Endothelial cell of hepatic sinusoid (primary cell): ENCODE measurements at regions not wholly inside any gene's neighbourhood (a gene's known extent, or its start where the extent isn't known, plus 50 kb on each side); places are given as distances from the start of the nearest gene placed in this dataset.

Experiments
- in situ Hi-C: cut with HindIII; loops from 2 replicates; pipeline ENCODE4 v1.10.0; 2017; ENCODE audit warnings: low sequenced_read_pairs

- in situ Hi-C loops = no loop called here
Measured at GRCh38 chr12:91355150-91356006, 172.8 kb upstream of the DCN start.

- in situ Hi-C loops = no loop called here
Measured at GRCh38 chr12:91353266-91353665, 170.6 kb upstream of the DCN start.

DNA sequence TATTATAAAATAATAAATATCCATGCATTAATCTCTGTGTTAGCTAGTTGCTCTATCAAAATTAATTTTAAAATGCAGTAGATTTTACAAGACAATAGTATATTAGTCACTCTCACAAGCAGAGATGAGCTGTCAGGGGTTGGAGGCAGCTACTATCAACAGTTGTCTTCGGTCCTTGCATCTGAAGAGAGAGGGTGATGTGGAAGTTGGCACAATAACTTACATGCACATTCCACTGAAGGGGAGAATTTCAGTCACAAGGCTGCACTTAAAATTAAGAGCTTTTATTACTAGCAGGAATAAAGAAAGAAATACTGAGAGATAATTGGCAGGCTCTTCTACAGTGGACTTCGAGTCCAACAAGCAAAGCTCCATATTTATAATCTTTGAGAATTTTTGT lies 166.9 kb upstream of the DCN start:
- in situ Hi-C loops = no loop called here

DNA sequence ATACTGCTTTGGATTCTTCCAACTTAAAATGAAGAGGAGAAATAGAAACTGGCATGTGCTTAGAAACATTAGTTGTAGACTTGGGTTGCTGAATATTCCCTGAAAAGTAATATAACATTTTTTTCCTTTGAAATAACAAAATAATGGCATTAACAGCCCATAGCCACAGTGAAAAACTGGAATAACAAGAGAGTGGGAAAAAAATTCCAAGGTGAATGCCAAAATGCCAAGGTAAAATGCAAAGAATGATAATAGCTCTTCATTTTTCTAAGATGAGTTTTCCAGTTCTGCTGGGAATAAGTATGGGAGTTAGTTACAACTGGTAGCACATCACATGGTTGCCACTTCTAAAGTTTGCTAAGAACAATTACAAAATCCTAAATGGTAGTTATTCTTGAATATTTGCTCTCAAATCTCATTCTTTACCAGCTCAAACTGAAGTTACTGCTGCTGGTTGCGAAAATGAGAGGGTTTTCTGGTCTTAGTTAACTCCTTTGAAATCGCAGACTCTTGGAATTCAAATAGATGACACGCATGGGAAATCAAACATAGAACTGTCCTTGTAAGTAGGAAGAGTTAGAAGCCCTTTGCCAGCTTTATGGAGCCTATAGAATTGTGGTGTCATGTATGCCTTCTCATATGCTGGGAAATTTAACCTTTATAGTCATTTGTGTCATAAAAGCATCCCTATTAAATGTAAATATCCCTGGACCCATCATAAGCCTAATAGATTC lies 165.0 kb upstream of the DCN start:
- in situ Hi-C loops = no loop called here

- in situ Hi-C loops = no loop called here
Measured at GRCh38 chr12:91346827-91347226, 164.2 kb upstream of the DCN start.

GRCh38 chr12:91344408-91344807 lies 161.8 kb upstream of the DCN start:
- in situ Hi-C loops = no loop called here

GRCh38 chr12:91343010-91343409 lies 160.4 kb upstream of the DCN start:
- in situ Hi-C loops = no loop called here

DNA sequence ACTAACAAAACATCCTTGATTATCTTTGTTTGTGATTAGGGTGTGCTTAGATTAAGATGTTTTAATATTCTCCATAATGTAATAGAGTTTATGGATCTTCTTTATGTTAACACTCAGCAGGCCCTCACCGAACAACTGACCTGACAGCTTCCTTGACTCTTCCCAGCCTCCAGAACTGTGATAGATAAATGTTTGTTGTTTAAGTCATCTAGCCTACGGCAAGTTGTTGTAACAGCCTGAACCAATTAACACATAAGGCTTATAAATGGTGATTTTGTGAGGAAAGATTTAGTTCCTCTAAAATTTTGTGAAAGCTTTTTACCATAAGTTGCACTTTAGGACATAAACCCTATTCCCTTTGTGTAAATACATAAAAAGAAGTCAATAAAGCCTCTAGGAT lies 156.5 kb upstream of the DCN start:
- in situ Hi-C loops = loop anchor here (10.0 kb wide), 1 partner anchor 364 kb away; no protein-coding TSS in a partner anchor

GRCh38 chr12:91335699-91336098 lies 153.1 kb upstream of the DCN start:
- in situ Hi-C loops = loop anchor here (10.0 kb wide), 1 partner anchor 361 kb away; no protein-coding TSS in a partner anchor

GRCh38 chr12:91333966-91334365 lies 151.3 kb upstream of the DCN start:
- in situ Hi-C loops = loop anchor here (10.0 kb wide), 1 partner anchor 359 kb away; no protein-coding TSS in a partner anchor

DNA sequence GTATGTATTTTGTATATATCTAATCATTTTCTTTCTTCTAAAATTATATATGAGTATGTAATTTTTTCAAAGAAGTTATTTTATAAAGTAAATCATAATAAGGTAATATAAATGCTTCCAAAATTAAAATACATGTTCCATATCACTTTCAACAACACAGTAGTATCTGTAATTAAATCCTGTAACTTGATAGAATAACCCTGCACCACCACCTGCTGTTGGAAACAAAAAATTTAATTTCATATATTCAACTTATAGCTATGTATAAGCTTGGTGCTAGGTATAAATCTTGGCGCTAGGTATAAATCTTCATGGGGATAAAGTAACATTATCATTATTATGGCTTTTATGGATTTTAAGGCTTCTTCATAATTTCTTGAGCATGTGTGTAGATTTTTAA lies 149.7 kb upstream of the DCN start:
- in situ Hi-C loops = loop anchor here (10.0 kb wide), 1 partner anchor 358 kb away; no protein-coding TSS in a partner anchor

DNA sequence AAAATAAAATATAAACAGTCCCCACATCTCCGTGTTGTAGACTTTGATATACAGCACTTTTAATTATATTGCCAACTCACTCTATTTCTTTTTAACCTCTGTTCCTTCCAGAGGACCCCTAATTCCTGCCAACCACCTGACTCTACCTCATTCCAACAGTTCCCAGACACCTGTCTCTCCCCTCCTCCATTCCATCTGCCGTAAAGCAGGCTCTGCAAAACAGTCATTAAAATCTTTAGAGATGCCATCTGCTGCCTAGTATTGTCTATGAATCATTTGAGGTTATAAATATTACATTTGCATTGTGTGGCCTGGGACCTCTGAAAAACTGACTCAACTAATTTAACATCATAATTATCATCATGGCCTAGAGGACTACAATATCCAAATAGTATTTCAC lies 148.8 kb upstream of the DCN start:
- in situ Hi-C loops = loop anchor here (10.0 kb wide), 1 partner anchor 357 kb away; no protein-coding TSS in a partner anchor

DNA sequence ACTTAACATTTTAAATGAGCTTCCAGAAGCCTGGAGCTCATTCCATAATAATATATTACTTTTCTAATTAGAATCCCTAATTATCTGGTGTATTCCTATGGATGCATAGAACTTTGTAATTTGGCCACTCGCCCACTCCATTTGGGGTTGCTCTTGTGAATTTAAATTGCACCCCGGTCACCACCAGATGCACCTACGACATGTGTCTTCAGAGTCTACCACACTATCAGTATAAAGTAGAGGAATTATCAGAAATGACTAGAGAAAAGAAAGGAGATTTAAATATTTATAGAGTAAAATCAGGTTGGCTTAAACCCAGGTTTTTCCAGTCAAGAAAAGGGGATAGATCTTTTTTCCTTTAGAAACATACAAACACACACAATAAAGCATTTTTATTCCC lies 145.8 kb upstream of the DCN start:
- in situ Hi-C loops = no loop called here

DNA sequence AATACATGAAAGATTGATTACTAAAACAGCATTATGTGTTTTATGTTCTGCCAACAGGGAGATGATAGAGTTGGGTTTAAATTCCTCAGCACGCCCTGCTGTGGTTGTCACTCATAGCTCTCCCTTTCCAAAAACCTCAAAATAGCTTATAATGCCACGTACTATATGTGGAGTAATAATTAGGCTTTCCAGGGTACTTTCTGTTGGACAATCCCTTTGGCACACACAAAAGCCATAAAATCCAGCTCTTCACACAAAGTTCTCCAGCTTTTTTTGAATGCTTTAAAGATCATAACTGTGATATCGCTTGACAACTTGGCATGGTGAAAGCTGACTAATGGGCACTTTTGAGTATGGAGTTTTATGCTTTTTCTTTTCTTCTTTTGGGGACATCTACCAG lies 145.3 kb upstream of the DCN start:
- in situ Hi-C loops = no loop called here

DNA sequence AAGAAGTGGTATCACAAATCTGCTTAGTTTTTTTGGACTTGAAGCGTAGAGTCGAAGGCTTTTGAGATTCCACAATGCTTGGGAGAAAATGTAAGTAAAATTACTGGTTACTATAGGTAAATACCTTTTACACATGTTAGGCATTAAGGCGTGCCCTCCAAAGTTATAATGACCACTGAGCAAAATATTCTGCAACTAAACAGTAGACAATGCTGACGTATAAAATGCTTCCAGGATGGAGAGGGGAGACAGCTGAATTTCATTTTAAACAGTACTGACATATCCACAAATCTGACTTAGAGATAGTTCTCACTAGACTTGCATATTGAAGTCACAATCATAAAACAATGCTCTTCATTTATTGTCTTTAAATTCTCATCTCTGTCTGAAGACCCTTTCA lies 144.5 kb upstream of the DCN start:
- in situ Hi-C loops = no loop called here

DNA sequence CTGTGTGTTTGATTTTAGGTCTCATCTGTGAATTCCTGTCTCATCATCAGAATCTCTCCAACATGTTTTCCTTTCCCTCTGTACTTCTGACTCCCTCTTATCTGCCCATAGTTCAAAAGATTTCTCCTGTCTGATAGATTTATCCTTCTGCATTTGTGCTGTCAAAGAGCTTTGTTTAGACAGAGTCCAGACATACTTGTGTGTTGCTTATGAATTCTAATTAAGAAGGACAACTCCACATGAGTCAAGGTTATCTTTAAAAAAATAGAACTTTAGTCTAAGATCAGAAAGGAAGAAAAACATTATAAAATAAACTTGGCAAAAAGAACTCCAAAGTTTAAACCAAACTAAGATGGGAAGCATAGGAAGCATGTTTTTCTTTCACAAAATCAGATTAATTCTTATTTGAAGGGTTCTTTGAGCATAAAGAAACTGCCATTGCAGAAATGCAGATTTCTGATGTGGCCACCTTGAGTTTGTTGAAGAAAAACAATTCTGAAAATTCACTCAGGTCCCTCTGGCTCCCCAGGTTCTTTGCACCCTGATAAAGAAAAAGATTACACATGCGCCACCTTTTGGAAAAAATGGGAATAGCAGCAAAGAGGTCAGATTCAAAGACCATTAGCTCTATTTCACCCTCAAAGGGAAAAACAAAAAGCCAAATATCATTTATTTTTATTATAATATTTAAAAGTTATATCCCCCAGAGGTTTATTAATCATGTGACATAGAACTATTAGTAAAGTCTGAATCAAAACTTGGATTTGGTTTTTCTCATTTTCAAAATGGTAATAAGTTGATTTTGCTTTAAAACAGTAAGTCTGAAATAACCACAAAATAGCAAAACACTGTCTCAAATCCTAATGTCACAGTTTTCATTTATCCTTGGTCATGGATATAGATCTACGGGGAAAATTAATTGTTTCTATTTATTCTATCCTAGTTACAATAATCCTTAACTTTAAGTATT lies 143.7 kb upstream of the DCN start:
- in situ Hi-C loops = no loop called here

DNA sequence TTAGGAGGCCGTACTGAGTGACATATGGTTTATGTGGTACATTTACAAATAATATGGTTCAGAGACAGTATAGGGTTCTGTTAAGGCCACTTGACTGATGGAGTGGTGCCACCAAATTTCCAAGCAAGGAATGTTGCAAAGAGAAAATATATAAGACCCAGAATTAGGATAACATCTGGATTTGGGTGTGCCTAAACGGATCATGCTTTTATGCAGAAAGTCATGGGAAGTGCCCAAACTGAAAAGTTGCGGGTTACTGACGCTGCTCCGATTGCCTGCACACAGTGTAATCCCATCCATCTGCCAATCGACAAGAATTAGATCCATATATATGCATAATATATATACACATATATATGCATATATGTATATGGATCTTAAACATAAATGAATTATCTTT lies 138.4 kb upstream of the DCN start:
- in situ Hi-C loops = no loop called here

- in situ Hi-C loops = no loop called here
Measured at GRCh38 chr12:91319071-91319760, 136.6 kb upstream of the DCN start.

- in situ Hi-C loops = no loop called here
Measured at GRCh38 chr12:91317306-91317705, 134.7 kb upstream of the DCN start.

- in situ Hi-C loops = no loop called here
Measured at GRCh38 chr12:91316907-91317269, 134.3 kb upstream of the DCN start.
